HG02885 (cell line): ENCODE measurements at regions not wholly inside any gene's neighbourhood (a gene's known extent, or its start where the extent isn't known, plus 50 kb on each side); places are given as distances from the start of the nearest gene placed in this dataset.
A peak's percentile ranks its signal among the peaks of the same experiment; 100 is the strongest.
"Not testable (repeated sequence)": the region's sequence is repeated elsewhere in the genome, so short reads cannot be mapped to it uniquely, and the experiment has no call there.

Source experiments
- ATAC-seq: cut with Tn5 transposase; IDR thresholded peaks from one replicate; pipeline ENCODE4 v1.9.1; 2021; ENCODE audit warnings: mild to moderate bottlenecking; ENCODE audit not compliant: unreplicated experiment, poor library complexity

DNA sequence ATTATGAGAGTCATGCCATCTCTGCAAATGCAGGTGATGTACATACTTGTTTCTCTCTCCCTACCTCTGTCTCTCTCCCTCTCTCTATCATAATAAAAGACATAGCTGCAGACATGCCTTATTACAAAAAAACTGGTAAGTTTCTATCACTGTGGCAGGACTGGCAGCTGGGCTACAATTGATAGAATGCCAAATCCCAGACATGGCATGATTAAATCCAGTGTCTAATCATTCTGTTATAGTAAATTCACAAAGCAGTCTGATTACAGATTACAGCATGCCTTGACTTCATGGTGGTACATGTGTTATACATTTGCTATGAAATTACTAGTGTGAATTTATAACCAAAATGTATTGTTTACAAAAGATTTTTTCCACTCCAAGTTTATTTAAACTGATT is 854.7 kb downstream of the TMTC2 start:
- no peak for ATAC-seq

DNA sequence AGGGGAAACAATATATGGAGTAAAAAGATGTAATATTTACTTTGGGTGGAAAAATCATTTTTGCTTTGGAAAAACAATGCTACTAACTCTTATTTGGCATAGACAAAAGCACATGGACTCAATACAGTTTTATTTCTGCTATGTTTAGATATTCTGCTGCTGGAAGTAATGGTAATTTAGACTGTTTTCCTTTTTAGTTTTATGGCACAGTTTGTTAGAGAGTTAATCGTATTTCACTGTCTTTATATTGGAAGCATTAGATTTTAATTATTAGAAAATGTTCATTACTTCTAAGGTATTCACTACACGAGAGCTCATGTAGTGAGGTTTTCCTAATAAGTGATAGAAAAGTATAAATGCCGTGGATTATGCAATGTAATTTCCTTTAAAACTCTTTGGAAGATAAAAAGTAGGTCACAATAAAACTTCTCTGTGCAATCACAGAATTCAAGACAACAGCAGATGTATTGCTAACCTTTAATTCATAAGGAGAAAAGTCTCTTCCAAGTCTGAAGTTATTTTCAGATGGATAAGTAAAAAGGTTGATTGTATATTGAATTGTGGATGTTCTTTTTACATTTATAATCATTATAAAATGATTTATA is 851.8 kb downstream of the TMTC2 start:
- ATAC-seq: no peak

DNA sequence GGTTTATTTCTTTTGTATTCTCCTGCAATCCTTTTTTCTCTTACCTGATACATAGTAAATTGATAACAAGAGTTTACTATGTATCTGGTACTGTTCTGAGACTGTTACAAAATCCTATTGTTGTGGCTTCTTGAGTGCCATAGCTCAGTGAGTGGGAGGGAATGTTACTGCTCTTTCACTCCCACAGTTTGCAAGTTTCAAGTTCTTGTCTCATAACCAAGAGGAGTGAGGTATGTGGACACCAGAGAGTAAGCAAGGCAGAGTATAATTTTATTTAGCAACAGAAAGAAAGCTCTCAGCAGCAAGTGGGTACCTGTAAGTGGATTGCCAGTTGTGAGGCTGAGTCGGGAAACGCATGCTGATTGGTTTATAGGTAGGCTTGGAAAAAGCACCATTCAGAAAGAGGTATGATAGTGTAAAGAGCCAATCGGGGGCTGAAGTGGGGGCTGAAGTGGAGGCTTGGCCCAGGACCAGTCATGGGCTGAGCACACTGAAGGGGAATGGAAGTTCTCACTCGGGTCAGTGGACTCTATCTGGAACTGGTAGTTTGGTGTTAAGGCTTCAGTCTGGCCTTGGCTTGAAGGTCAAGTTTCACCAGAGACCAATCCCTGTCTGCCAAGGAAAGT is 850.8 kb downstream of the TMTC2 start:
- ATAC-seq: no peak

DNA sequence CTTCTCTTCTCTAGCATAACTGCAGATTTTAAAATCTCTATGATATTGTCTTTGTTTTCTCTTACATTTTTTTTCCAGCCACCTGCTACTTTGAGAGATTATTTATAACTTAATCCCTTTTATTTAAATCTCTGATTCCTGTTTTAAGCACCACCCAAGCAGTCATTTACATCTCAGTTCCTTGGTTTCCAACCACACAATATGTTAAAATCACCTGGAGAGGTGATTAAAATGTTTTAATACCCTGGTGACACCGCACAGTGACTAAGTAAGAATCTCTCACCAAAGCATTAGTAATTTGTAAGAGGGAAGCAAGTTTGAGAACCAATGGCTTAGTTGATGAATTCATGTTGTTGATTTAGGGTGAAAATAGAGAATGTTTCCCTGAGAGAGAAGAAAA is 849.8 kb downstream of the TMTC2 start:
- no peak for ATAC-seq

DNA sequence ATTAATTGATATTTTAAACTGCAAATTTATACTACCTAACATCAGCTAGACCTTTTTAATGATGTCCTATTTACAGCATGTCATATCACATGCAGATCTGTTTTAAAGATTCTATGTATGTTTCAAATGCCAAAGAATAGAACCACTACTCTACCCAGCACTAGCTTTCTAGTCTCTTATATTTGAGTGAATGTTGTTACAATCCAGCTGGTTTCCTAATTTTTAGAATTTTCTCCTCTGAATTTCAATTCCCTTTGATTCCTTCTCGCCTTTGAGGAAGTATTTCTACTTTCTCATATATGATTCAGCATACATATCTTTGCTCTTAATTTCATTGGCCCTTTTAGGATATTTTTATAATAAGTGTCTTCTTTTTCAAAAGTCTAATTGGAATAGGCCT is 841.9 kb downstream of the TMTC2 start:
- no peak for ATAC-seq

DNA sequence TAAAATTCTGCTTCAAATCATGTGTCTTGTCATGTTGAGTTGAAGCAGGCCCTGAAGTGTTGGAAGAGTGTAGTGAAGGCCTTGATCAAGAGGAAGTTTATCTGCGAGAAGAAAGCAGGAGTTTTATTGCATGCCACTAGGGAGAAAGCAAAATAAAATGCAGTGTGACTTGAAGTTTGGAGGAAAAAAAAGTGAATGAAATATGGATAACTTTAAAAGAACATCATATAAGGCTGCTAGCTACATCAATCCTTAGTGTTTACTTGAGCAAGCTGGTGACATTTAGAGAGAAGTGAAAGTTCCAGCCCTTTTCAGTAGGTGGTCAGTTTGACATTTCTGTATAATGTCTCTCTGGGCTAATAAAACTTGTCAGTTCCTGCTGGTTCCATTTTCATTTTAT is 841.1 kb downstream of the TMTC2 start:
- ATAC-seq: no peak

DNA sequence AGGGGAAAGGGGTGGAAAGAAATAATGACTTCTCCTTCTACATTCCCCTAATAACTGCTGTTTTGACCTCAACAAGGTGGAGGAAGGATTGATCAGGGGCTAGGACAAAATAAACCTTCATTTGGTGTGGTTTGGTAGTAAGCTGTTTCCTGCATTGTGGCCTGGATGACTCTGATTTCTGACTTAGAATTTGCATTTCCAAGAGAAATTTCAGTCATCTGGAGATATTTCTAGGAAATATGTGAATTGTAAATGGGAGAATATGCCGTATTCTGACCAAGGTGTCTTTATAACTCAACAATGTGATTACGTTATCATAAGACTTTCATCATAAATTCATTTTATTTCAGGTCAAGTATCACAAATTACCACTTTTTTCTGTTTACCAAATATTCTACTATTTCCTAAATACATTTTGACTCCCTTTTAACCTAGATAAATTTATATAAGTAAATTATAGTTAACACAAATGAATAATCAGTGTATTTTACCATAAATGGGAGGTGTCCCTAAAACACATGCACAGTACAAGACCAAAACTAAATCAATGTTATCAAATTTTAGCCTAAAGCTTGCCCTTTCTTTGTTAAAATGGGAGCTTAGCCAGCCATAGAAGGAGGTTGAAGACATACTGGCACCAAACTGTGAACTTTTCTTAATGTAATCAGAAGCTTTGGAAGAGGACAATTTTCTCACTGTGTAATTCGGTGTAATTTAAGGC is 828.8 kb downstream of the TMTC2 start:
- no peak for ATAC-seq

DNA sequence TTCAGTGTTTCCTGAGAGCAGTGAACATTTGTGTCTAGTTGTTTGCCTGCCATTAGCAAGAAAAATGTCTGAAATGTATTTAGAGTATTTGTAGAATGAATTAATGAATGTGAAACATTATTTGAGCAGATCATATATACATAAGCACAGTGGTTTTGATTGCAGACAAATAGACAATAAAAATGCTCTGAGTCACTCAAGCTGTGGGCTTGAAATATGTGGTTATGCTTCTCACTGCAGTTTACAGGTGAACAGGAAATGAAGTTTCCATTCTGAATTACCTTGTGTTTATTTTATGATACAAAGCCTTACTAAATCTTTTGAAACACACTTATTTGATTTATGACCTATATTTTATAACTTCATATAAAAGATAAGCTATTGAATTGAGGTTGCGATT is 827.7 kb downstream of the TMTC2 start:
- no peak for ATAC-seq

DNA sequence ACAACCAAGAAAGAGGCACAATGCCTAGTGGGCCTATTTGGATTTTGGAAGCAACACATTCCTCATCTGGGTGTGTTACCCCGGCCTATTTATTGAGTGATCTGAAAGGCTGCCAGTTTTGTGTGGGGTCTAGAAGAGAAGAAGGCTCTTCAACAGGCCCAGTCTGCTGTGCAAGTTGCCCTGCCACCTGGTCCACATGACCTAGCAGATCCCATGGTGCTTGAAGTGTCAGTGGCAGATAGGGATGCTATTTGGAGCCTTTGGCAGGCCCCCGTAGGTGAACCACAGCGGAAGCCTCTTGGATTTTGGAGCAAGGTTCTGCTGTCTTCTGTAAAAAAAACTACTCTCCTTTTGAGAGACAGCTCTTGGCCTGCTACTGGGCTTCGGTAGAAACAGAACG is 820.1 kb downstream of the TMTC2 start:
- ATAC-seq: no peak

DNA sequence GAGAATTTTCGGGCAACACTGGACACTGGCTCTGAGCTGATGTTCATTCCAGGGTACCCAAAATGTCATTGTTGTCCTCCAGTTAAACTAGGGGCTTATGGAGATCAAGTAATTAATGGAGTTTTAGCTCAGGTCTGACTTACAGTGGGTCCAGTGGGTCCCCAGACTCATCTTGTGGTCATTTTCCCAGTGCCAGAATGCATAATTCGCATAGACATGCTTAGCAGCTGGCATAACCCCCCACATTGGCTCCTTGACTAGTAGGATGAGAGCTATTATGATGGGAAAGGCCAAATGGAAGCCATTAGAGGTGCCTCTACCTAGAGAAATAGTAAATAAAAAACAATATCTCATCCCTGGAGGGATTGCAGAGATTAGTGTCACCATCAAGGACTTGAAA is 818.9 kb downstream of the TMTC2 start:
- ATAC-seq: no peak

DNA sequence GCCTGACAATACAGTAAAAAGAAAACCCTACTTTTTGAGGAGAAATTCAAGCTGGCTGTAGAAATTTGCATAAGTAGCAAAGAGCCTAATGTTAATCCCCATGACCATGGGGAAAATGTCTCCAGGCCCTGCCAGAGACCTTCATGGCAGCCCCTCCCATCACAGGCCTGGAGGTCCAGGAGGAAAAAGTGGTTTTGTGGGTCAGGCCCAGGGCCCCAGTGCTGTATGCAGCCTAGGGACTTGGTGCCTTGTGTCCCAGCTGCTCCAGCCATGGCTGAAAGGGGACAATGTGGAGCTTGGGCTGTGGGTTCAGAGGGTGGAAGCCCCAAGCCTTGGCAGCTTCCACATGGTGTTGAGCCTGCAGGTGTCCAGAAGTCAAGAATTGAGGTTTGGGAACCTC is 813.2 kb downstream of the TMTC2 start:
- ATAC-seq: not testable (repeated sequence)

DNA sequence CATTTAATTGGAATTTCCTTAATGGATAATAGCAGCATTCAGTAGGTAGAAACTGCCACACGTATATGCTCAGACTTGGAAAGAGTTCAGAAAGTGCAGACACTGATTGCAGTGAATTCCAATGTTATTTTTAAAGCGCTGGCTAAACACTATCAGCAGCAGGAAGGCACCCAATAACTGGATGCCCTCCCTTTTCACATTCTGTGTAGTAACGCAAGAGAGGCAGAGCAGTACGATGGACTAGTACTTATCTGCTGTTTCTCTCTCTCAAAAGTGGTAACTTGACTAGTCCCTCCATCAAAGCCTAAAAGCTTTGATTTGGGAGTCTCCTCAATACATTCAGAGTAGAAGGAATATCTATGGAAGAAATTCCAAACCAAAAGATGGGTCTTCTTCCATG is 791.0 kb downstream of the TMTC2 start:
- ATAC-seq: no peak

DNA sequence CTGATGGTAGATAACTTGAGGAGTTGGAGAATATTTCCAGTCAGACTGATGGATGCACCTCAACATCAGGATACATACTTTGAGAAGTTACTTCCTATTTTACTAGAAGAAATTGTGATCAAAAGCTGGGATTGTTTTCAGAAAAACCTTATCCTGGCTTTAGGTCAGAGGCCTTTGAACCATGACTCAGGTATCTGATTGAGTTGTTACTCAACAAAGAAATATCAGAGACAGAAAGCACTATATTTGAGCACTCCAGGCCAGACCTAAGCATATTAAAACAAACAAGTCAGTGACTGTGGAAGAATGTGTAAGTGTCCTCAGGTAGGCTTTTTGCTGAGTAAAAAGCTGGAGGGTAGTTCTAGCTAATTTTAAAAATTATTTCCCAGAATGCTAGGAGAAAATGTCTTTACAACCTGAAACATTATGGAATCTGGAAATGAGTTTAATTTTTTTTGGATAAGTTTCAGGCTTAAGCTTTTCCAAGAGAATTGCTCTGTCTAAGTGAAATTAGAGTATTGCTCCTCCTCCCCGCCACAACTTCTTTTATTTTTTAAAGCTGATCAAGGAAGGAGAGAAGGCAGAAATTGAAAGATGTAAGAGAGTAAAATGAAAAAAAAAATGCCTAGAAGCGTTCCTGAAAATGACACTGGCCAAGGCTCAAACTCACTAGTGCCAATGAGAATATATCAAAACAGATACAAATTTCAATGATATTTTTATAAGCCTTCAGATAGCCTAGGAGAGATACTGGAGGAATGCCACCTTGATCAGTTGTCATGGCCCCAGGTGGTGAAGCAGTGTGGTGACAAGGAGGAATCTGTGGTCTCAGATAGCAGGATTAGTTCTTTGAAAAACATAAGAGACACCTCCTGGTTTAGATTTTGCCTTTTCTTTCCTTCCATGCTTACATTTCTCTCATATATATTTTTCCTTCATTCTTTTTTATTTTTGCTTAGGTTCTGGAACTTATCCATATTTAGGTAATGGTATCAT is 790.3 kb downstream of the TMTC2 start:
- ATAC-seq: no peak

DNA sequence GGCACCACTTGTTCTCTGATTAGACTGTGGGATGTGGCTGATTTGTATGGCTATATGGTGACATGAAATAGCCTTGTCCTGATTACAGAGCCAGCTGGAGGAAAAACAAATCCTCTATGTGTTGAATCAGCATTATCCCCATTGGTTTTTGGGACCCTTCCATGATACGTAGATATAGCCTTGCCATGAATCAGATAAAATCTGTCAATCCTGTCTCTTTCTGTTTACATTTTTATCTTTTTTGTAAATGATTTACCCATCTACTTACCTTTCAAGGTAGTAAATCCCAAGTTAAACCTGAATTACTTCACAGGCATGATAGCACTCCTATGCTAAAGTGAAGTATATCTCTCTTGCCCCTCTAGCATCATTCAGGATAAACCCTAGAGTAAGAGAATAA is 789.3 kb downstream of the TMTC2 start:
- no peak for ATAC-seq

DNA sequence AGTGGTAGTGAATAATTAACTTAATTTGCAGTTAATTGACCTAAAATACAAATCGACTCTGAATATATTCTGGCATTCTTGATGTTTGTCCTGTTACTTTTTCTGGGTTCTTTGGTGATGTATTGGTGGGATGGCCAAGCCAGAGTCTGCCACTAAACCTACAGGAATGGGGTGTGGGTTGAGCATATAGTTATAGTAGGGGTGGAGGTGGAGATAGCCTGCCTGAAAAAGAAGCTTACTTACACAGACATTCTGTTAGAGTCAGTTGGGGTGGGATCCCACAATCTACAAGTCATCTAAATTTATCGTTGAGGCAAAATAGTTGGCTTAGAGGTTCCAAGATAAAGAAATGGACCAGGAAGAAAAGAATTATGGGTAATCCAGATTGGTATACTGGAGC is 787.7 kb downstream of the TMTC2 start:
- no peak for ATAC-seq

DNA sequence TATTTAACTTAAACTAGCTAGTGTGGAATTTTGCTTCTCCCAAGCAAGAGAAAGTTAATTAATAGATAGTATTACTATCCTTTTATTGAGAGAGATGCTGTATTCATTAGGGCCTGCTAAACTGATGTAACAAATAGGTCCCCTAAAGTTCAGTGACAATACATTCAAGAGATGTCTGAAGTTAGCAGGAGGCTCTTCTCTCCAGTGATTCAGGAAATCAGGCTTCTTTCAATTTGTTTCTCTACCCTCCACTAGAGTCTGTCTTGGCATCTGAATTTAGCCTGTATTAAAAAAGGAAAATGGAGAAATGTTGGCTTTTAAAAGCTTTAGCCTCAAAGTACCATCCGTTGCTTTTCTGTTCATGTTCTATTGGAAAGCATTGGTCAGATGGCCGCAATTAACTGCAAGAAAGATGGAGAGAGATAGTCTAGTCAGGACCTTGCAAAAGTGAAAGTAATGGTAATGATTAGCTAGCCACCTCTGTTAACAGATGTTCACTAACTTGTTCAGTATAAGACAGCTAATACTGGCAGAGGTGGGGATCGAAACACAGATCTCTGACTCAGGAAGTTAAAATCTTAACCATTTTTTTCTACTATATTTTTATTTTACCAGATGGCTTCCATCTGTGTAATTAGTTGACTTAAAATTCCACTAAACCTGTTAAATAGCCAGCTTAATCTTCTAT is 786.8 kb downstream of the TMTC2 start:
- peak; percentile 73 for ATAC-seq

DNA sequence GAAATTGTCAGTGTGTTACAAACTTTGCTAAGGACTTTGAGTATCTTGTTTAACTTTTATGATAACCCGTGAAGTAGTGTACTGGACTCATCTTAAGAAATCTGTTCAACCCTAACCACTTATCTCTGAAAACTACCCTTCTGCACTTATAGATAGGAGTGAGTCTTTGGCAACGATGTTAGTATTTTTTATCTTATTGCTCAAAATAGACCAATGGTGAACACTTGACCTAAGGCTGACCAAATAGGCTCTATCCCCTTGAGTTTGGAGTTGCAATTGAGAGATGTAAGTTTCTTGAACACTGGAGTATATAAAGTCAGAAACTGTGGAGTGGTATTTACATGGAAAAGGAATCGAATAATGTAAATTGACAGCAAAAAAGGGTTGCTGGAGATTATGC is 786.1 kb downstream of the TMTC2 start:
- no peak for ATAC-seq

DNA sequence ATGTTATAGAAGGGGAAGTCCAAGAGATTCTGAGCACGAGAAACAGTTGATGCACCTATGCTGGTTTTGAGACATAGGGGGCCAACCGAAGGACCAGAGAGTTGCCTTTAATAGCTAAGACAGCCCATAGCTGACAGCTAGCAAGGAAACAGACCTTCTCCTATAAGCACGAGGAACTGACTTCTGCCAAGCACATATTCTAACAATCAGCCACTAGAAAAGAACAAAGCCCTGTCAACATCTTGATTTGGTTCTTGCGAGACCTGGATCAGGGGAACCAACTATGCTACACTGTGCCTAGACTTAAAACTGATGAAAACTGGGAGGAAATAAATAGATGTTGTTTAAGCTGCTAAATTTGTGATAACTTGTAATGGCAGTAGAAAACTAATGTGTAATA is 785.6 kb downstream of the TMTC2 start:
- ATAC-seq: no peak

DNA sequence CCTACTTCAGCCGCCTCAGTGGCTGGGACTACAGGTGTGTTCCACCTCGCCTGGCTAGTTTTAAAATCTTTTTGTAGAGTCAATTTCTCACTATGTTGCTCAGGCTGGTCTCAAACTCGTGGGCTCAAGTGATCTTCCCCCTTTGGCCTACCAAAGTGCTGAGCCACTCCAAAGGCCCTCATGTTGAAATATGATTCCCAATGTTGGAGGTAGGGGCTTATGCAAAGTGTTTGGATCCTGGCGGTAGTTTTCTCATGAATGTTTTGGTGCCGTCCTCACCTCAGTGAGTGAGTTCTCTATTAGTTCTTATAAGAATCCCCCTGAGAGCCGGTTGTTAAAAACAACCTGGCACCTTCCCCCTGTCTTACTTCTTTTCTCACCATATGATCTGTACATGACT is 784.6 kb downstream of the TMTC2 start:
- no peak for ATAC-seq

DNA sequence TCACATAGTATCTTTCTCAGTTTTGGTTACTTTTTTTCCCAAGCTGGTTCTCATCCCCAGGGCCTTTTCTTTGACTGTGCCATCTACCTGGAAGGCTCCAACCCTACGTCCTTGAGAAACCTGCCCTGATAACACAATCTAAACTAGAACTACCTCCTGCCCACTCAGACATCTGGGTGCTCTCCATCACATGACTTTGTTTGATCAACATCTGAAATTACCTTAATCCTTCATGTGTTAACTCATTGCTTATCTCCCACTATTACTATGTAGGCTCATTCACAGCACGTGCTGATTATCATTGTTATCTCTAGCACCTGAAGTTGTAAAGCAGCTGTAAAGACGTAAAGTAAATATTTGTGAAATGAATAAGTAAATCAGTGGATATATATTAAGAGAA is 784.0 kb downstream of the TMTC2 start:
- no peak for ATAC-seq
